ENCODE measurements at regions not wholly inside any gene's neighbourhood (a gene's known extent, or its start where the extent isn't known, plus 50 kb on each side); places are given as distances from the start of the nearest gene placed in this dataset.

DNA sequence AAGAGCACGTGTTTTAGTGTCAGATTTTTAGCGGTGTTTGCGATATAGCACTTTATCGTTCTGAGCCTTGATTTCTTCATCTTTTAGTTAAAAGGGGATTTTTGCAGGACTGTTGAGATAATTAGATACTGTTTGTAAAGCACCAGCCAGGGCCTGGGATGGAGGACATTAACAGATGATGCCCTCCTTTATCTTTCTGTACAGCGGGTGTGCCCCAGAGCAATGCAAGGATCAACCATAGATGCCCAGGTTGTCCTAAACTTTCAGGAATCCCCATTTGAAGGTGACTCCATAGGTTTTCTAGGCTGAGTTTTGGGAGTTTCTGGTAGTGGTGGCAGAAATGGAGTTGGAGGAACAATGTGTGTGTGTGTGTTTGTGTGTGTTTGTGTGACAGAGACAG is 97.0 kb upstream of the SPRED2 start:
- no peaks in the 10 kb centered on the region for H3K27me3 ChIP-seq (ENCODE audit: control insufficient read depth in 1 of 2, insufficient read depth in 2 of 2, low read length in 2 of 2)
- H3K9me3 ChIP-seq (ENCODE audit: low read length), result no peaks in the 10 kb centered on the region
- no peaks in the 10 kb centered on the region for H3K4me1 ChIP-seq (ENCODE audit: insufficient read depth, low read length)

DNA sequence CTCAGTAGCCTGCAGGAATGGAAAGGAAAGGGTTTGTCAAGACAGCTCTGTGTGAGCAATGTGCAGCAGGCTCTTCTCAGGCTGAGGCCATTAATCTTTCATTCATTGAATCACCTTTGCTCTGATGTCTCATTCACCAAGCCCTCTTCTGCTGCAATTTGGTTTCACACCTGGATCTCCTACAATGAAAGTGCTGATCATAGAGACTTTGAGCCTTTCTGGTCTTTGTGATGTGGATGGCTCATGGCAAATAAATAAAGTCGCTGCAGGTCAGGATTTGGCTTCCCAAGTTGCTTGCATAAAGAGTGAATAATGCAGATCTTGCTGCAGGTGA is 95.8 kb upstream of the SPRED2 start:
- H3K9me3 ChIP-seq (ENCODE audit: low read length), result no peaks in the 10 kb centered on the region
- no peak overlapping the region for H3K27ac ChIP-seq (ENCODE audit: low read depth, low read length)

More for the DNA sequence above, 97.0 kb upstream of the SPRED2 start:
- H3K4me3 ChIP-seq (ENCODE audit: low read depth in 1 of 2, low read length in 2 of 2), result no peak overlapping the region
- H3K36me3 ChIP-seq (ENCODE audit: insufficient read depth, low read length), result no peaks in the 10 kb centered on the region
- no peak overlapping the region for H3K27ac ChIP-seq (ENCODE audit: low read depth, low read length)
- no peak overlapping the region for H3K9ac ChIP-seq (ENCODE audit: low read length)

DNA sequence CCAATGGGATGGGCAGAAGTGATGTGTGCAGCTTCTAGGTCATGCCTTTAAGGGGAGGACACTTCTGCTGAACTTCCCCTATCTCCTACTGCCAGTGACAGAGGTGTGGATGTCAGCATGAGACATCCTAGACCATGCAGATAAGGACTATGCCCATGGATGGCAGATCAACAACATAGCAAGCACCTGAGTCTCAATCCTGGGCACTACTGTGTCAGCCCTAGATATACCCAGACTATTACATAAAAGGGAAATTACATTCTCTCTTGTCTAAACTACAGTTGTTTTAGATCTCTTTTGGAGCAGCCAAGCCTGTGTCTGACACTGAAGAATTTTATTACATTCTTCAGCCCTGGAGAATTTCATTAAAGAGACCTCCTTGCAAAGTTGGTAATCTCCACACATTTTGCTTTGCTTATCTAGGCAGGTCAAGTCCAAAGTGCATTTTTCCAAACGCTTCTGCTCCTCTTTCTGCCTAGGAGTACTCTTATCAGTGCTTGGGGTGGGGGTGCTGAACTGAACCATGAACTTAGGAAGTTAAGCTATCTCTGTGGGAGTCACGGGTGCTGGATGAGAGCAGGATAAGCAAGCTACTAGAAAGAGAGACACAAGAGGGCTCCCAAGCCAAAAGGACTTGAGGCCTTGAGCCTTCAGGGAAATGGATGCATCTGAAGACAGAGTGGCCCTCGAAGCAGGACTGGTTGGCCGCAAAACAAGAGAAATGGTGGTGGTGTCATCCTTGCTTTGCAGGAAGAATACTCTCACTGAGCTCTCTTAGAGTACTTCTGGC is 95.2 kb upstream of the SPRED2 start:
- H3K27ac ChIP-seq (ENCODE audit: low read depth, low read length), result no peak overlapping the region
- H3K4me3 ChIP-seq (ENCODE audit: low read depth in 1 of 2, low read length in 2 of 2), result no peak overlapping the region
- no peaks in the 10 kb centered on the region for H3K9me3 ChIP-seq (ENCODE audit: low read length)
- no peaks in the 10 kb centered on the region for H3K36me3 ChIP-seq (ENCODE audit: insufficient read depth, low read length)
- no peaks in the 10 kb centered on the region for H3K27me3 ChIP-seq (ENCODE audit: control insufficient read depth in 1 of 2, insufficient read depth in 2 of 2, low read length in 2 of 2)
- H3K9ac ChIP-seq (ENCODE audit: low read length), result no peak overlapping the region
- no peaks in the 10 kb centered on the region for H3K4me1 ChIP-seq (ENCODE audit: insufficient read depth, low read length)

More for the DNA sequence above, 95.8 kb upstream of the SPRED2 start:
- H3K4me3 ChIP-seq (ENCODE audit: low read depth in 1 of 2, low read length in 2 of 2), result no peak overlapping the region
- H3K36me3 ChIP-seq (ENCODE audit: insufficient read depth, low read length), result no peaks in the 10 kb centered on the region
- no peak overlapping the region for H3K9ac ChIP-seq (ENCODE audit: low read length)
- H3K4me1 ChIP-seq (ENCODE audit: insufficient read depth, low read length), result no peaks in the 10 kb centered on the region
- H3K27me3 ChIP-seq (ENCODE audit: control insufficient read depth in 1 of 2, insufficient read depth in 2 of 2, low read length in 2 of 2), result no peaks in the 10 kb centered on the region

DNA sequence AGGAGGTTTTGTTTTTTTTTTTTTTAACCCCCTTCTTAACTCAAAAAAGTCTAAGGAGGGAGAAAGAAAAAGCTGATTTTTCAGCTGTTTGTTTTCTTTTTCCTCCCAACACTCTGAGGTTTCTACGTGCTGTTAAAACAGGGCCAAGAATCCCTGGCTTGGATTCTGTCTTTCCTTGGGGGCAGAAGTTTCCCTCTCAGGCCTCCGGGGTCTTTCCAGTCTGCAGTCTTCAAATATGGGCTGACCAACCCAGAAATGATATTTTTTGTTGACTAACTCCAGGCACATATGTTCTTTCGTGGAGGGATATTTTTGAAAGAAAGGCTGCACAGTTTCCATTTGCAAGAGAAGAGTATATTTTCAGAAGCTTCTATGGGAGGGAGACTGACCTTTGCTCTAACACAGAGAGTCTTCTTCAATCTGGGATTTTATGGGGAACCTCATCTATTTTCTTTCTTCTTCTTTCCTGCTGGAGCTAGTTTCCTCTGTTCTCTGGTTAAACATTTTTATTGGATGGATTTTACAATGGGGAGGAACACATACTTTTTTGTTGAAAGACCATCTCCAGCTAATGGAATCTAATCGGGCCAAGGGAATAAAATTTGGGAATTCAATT is 93.3 kb upstream of the SPRED2 start:
- Histone ChIP-seq H3K36me3 (ENCODE audit: insufficient read depth, low read length) (no peaks in the 10 kb centered on the region), H3K27ac (ENCODE audit: low read depth, low read length) (no peak overlapping the region), H3K27me3 (ENCODE audit: control insufficient read depth in 1 of 2, insufficient read depth in 2 of 2, low read length in 2 of 2) (no peaks in the 10 kb centered on the region), H3K4me3 (ENCODE audit: low read depth in 1 of 2, low read length in 2 of 2) (no peak overlapping the region), H3K4me1 (ENCODE audit: insufficient read depth, low read length) (no peaks in the 10 kb centered on the region), H3K9me3 (ENCODE audit: low read length) (no peaks in the 10 kb centered on the region), H3K9ac (ENCODE audit: low read length) (no peak overlapping the region)

DNA sequence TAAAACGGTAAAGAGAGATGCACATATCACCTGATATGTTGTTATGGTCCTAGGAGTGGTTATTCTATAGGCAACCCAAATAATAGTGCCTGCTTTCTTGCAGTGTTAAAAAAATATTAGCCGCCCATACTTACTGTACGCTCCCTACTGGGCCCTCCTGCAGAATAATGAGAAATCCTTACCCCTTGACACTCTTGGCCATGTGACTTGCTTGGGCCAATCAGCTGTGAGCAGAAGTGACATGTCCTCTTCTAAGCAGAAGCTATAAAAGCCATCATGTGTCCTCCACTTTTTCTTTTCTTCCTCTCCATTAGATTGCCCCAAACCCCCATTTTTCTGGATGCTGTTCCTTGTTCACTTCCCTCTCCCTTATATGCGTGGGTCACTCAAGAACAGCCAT is 90.5 kb upstream of the SPRED2 start:
- Histone ChIP-seq H3K27ac (ENCODE audit: low read depth, low read length) (no peak overlapping the region), H3K27me3 (ENCODE audit: control insufficient read depth in 1 of 2, insufficient read depth in 2 of 2, low read length in 2 of 2) (no peaks in the 10 kb centered on the region), H3K4me1 (ENCODE audit: insufficient read depth, low read length) (no peaks in the 10 kb centered on the region), H3K4me3 (ENCODE audit: low read depth in 1 of 2, low read length in 2 of 2) (no peak overlapping the region), H3K9ac (ENCODE audit: low read length) (no peak overlapping the region), H3K36me3 (ENCODE audit: insufficient read depth, low read length) (no peaks in the 10 kb centered on the region), H3K9me3 (ENCODE audit: low read length) (no peaks in the 10 kb centered on the region)

DNA sequence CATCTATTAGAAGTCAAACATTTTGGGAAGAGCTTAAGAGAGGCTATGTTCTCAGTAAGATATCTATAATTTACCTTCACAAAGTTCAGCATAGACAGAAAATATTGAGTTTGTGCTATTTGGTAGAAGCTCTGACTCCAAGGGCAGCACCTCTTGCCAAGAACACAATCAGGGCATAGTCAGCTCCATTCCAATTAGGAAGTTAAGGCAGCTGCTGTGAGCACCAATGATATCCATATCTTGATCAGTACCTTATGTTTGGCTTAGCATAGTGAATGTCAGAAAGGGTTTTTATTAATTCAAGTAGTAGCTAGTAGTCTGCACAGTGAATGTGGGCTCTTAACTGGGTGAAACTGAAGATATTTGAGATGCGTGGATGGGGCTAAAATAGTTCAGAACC is 86.4 kb upstream of the SPRED2 start:
- Histone ChIP-seq H3K36me3 (ENCODE audit: insufficient read depth, low read length) (no peaks in the 10 kb centered on the region), H3K4me3 (ENCODE audit: low read depth in 1 of 2, low read length in 2 of 2) (no peak overlapping the region), H3K9ac (ENCODE audit: low read length) (no peak overlapping the region), H3K9me3 (ENCODE audit: low read length) (no peaks in the 10 kb centered on the region), H3K27me3 (ENCODE audit: control insufficient read depth in 1 of 2, insufficient read depth in 2 of 2, low read length in 2 of 2) (no peaks in the 10 kb centered on the region), H3K4me1 (ENCODE audit: insufficient read depth, low read length) (no peaks in the 10 kb centered on the region), H3K27ac (ENCODE audit: low read depth, low read length) (no peak overlapping the region)

DNA sequence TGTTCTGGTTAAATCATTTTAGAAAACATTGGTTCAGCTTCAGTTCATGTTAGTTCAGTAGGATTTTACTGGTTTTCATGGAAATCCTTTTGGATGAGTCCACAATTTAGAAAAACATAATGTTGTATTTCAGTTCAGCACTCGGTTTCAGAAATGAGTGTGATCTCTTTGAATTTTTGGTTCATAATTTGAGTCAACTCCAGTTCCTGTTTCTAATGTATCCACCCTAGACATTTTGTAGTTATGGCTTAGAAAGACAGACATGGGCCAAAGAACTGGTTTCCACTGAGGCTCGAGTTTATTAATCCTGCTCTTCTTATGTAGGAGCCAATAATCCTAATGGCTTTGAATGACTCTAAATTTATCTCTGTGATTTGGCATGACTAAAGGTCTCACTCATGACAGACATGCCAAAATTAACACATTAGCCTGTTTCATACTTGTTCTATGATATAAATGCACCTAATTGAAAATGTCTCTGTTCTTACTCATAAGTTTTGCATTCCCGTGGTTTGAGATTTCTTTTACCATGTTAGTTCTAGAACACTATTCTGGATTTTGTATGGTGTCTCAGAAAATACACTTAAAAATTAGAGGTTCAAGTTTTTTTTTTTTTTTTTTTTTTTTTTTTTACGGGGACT is 82.3 kb upstream of the SPRED2 start:
- Histone ChIP-seq H3K9ac (ENCODE audit: low read length) (no peak overlapping the region), H3K4me3 (ENCODE audit: low read depth in 1 of 2, low read length in 2 of 2) (no peak overlapping the region)

DNA sequence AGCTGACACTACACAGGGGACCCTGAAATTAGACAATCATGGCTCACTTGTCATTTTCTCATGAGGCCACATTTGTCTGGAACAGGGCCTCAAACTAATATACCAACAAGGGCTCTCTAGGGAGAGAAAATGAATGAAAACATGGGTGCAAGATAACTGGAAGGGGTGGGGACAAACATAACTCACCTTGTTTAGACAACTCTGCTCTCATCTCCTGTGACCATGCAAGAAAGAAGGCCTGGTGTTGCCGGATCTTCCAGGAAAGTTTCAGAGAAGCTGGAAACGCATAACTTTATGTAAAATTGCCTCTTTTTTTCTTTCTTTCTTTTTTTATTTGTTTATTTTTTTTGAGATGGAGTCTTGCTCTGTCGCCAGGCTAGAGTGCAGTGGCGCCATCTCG is 80.4 kb upstream of the SPRED2 start:
- H3K9me3 ChIP-seq (ENCODE audit: low read length), result no peaks in the 10 kb centered on the region
- no peak overlapping the region for H3K9ac ChIP-seq (ENCODE audit: low read length)
- H3K27ac ChIP-seq (ENCODE audit: low read depth, low read length), result no peak overlapping the region
- H3K36me3 ChIP-seq (ENCODE audit: insufficient read depth, low read length), result no peaks in the 10 kb centered on the region
- no peak overlapping the region for H3K4me3 ChIP-seq (ENCODE audit: low read depth in 1 of 2, low read length in 2 of 2)
- H3K4me1 ChIP-seq (ENCODE audit: insufficient read depth, low read length), result no peaks in the 10 kb centered on the region
- no peaks in the 10 kb centered on the region for H3K27me3 ChIP-seq (ENCODE audit: control insufficient read depth in 1 of 2, insufficient read depth in 2 of 2, low read length in 2 of 2)

More for the DNA sequence above, 82.3 kb upstream of the SPRED2 start:
- Histone ChIP-seq H3K9me3 (ENCODE audit: low read length) (no peaks in the 10 kb centered on the region), H3K4me1 (ENCODE audit: insufficient read depth, low read length) (no peaks in the 10 kb centered on the region), H3K27ac (ENCODE audit: low read depth, low read length) (no peak overlapping the region), H3K27me3 (ENCODE audit: control insufficient read depth in 1 of 2, insufficient read depth in 2 of 2, low read length in 2 of 2) (no peaks in the 10 kb centered on the region), H3K36me3 (ENCODE audit: insufficient read depth, low read length) (no peaks in the 10 kb centered on the region)

DNA sequence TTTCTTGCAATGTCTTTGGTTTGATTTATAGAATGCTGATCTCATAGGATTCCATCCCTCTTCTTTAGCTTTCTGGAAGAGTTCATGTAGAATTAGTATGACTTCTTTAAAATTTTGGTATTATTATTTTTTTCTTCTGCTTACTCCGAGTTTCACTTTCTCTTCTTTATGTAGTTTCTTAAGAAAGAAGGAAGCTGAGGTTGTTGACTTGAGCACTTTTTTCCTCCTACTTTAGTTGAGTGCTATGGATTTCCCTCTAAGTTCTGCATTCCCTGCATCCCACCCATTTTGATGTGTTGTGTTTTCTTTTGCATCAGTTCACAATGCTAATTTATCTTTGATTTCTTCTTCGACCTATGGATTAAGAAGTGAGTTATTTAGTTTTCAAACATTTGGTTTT is 78.9 kb upstream of the SPRED2 start:
- no peaks in the 10 kb centered on the region for H3K4me1 ChIP-seq (ENCODE audit: insufficient read depth, low read length)
- no peak overlapping the region for H3K27ac ChIP-seq (ENCODE audit: low read depth, low read length)
- no peaks in the 10 kb centered on the region for H3K27me3 ChIP-seq (ENCODE audit: control insufficient read depth in 1 of 2, insufficient read depth in 2 of 2, low read length in 2 of 2)
- H3K9me3 ChIP-seq (ENCODE audit: low read length), result no peaks in the 10 kb centered on the region
- no peak overlapping the region for H3K4me3 ChIP-seq (ENCODE audit: low read depth in 1 of 2, low read length in 2 of 2)
- H3K9ac ChIP-seq (ENCODE audit: low read length), result no peak overlapping the region
- H3K36me3 ChIP-seq (ENCODE audit: insufficient read depth, low read length), result no peaks in the 10 kb centered on the region

DNA sequence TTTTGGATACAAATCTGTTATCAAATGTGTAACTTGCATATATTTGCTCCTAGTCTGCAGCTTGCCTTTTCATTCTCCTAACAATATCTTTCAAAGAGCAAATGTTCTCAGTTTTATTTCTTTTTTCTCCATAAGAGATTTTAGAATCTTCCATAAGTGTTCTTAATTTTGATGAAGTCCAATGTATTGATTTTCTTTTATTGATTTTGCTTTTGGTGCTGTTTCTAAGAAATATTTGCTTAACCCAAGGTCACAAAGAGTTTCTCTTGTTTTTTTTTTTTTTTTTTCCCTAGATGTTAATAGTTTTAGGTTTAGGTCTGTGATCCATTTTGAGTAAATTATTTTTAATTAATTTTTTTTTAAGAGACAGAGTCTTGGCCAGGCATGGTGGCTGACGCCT is 75.8 kb upstream of the SPRED2 start:
- H3K9me3 ChIP-seq (ENCODE audit: low read length), result no peaks in the 10 kb centered on the region
- no peaks in the 10 kb centered on the region for H3K27me3 ChIP-seq (ENCODE audit: control insufficient read depth in 1 of 2, insufficient read depth in 2 of 2, low read length in 2 of 2)
- no peak overlapping the region for H3K27ac ChIP-seq (ENCODE audit: low read depth, low read length)
- no peak overlapping the region for H3K4me3 ChIP-seq (ENCODE audit: low read depth in 1 of 2, low read length in 2 of 2)
- H3K4me1 ChIP-seq (ENCODE audit: insufficient read depth, low read length), result no peaks in the 10 kb centered on the region
- H3K36me3 ChIP-seq (ENCODE audit: insufficient read depth, low read length), result no peaks in the 10 kb centered on the region
- H3K9ac ChIP-seq (ENCODE audit: low read length), result no peak overlapping the region

DNA sequence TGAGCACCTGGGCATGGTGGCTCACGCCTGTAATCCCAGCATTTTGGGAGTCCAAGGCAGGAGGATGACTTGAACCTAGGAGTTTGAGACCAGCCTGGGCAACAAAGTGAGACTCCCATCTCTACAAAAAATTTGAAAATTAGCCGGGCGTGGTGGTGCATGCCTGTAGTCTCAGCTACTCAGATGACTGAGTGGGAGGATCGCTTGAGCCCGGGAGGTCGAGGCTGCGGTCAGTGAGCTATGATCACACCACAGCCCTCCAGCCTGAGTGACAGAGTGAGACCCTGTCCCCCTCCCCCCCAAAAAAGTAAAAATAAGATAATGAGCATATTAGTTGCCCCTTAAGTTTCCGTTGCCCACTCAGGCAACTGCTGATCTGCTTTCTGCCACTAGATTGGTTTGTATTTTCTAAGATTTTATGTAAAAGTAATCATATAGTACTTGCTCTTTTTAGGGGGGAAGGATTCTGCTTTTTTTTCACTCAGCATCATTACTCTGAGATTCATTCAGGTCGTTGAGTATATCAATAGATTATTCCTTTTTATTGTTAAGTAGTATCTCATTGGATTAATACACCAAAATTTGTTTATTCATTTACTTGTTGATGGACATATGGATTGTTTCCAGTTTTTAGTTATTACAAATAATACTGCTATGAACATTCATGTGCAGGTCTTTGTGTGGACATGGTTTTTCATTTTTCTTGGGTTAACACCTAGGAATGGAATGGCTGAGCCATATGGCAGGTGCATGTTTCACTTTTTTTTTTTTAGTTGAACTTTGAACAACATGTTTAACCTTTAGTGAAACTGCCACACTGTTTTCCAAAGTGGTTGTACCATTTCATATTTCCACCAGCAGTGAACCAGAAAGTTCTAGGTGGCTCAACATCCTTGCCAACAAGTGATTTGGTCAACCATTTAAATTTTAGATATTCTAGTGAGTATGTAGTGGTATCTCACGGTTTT is 75.0 kb upstream of the SPRED2 start:
- H3K4me3 ChIP-seq (ENCODE audit: low read depth in 1 of 2, low read length in 2 of 2), result no peak overlapping the region
- no peaks in the 10 kb centered on the region for H3K36me3 ChIP-seq (ENCODE audit: insufficient read depth, low read length)
- no peak overlapping the region for H3K9ac ChIP-seq (ENCODE audit: low read length)
- H3K27me3 ChIP-seq (ENCODE audit: control insufficient read depth in 1 of 2, insufficient read depth in 2 of 2, low read length in 2 of 2), result no peaks in the 10 kb centered on the region
- no peaks in the 10 kb centered on the region for H3K9me3 ChIP-seq (ENCODE audit: low read length)
- H3K27ac ChIP-seq (ENCODE audit: low read depth, low read length), result no peak overlapping the region
- no peaks in the 10 kb centered on the region for H3K4me1 ChIP-seq (ENCODE audit: insufficient read depth, low read length)

All from muscle layer of colon (tissue), 2 donors.